ENCODE measurements at regions not wholly inside any gene's neighbourhood (a gene's known extent, or its start where the extent isn't known, plus 50 kb on each side); places are given as distances from the start of the nearest gene placed in this dataset.

DNA sequence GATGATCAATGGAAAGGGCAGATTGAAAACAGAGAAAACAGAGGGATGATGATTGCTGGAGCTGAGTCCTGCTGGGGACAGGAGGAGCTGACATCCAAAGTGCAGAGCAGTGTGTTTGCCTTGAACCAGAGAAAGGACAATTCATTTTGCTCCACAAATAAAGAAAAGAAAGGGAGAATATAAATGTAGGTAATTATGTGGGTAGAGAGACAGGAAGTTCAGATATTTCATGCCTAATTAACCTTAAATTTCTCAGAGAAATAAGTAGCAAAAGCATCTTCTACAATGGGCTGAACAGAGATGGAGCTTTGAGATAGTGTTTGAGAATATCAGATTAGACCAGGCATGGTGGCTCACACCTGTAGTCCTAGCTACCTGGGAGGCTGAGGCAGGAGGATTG is 93.2 kb downstream of the TNFSF18 start:
- DNase-seq, result no peak

DNA sequence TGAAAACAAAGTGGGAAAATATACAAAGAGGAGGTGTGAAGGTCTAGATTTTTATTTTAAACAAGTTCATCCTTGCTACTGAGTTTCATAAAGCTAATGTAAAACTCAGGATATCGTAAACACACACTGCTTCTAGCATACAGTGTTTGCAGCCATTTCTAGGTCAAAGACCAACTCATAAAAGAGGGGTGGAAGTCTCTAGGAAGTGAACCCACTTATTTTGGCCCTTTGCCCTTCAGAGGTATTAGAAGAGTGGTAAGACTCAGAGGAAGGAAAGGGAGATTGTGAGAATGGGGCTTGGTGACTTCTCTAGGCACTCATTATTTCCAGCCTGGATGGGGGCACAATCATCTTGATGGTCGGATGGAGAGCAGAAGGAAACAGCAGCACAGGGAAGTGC is 91.2 kb downstream of the TNFSF18 start:
- no peak for DNase-seq

DNA sequence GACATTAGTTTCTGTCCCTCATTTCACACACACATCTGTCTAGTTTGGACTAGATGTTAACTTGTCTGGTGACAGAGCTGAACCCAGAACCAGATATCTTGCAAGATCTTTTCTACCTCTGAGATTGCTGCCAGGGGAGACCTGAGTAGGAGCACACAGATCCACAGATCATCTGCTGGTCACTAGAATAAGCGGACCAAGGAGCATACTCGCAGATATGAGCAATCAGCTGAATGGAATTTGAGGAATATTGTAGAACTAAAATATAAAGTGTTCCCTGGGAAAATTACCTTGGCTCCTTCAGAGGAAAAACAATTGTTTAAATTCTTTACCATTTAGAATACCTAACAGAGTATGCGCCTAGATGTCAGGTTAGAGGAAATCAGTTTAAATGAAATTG is 90.7 kb downstream of the TNFSF18 start:
- no peak for DNase-seq

DNA sequence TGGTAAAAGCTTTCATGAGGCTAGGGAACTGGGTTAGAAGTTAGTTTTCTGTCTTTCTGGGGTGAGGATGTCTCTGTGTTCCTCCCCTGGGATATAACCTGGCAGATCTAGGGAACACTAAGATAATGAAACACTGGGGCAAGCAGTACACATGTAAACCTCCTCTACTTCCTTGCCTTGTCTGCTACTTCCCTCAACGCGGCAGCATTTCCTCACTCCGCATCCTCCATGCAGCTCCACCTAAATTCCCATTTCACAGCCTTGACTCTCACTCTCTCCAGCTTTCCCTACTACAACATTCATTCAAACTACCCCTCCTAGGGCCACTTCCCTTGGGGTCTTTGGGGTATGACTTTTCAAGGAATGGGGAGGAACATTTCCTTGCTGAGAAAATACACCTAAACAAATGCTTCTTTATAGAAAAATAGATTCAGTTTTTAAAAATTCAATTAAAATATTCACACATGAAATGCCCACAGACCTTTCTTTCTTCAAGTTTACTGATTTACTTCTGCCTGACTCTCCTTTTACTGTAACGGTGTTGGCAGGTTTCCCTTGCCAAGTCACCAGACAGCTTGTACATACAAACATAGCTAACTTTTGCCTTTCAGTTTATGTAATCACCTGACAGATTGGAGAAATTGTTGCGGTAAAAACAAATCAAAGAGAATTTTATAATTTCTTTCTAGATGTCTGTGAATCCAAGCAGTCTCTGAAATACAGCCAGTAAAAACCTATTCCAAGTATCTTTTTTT is 90.1 kb downstream of the TNFSF18 start:
- DNase-seq, result no peak

DNA sequence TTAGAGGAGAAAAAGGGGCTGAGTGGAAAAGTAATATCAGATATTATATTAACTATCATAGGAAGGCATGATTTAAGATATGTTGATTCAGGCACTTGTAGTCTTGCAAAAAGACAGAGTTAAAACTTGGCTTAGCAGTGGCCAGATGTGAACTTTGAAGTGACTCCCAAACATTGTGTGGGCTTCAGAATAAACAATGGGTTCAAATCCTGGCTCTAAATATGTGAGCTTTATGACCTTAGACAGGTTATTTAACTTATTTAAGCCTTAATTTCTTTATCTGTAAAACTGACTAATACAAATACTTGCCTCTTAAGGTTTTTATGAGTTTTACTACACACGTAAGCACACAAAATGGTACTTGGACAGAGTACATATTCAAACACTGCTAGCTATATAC is 85.9 kb downstream of the TNFSF18 start:
- DNase-seq, result no peak

DNA sequence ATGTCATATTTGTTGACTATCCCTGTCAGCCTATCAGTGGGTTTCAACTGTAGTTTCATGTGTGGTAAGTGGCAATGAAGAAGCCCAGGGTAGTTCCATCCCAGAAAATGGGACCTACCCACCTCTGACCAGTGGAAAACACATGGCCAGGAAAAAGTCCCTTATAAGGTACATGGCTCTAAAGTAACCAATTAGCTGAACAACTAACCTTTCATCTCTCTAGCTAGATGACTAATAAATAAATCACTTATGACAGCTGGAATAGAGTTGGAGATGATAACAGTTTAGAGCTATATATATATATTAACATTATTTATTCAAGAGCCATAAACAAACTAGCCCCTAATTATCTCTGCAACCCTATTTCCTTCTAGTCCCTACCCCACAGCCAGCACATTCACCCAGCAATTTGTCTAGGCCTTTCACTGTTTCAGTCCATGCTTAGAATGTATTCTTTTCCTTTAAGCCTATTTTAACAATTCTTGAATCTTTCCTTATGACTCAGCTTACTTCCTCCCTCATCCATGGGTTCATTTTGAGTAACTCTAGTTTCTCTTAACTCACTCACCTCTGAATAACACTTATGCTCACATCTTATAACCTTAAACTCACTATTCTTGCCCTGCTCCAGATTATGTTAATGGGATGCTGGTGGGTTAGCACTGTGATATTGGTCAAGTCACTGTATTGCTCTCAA is 83.7 kb downstream of the TNFSF18 start:
- no peak for DNase-seq

DNA sequence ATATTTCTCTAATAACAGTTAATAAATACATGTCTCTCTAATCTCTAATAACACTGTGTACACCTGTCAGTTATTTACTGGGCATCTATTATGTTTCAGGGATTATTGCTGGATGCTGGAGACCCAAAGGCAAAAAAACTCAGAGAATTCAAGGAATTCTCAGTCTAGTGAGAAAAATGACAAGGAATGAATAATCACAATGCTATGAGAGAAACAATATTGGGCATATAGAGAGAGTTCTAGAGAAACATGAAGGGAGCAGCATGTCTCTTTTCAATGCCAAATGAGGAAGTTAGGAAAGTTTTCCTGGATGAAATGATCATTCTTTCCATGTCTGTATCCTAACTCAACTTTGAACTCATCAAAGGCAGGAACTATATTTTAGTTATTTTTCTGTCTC is 82.8 kb downstream of the TNFSF18 start:
- DNase-seq, result no peak

DNA sequence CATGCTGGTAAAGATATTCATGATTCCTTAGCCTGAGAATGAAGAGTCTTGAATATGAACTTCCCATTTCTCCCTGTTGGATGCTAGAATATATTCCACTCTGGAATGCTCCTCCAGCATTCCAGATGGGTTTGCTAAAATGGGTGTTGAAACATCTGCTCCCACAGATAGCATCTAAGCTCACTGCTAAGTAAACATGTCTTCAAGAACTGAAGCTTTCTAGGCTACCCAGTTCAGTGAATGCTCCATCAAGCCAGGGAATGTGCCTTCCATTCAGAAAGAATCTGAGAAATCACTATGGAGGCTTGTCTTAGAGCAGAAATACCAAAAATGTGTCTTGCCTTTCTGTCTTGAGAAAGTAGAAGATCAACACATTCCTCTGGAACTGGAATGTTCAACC is 81.1 kb downstream of the TNFSF18 start:
- no peak for DNase-seq

DNA sequence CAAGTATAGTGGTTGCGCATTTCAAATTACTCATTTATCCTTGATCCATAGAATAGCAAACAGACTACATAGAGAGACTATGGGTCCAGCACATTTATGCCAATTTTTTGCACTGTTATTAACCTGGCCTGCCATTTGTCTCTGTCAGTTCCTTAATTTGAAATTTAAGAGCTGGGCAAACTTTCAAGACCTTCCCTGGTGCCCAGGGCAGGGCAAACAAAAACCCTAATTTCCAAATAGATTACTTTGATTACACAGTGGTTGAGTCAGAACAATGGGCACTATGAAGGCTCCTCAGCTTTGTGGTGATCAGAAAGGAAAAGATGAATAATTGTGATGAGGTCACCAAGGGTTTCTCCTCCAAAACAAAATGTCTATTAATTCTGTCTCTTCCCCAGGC is 80.6 kb downstream of the TNFSF18 start:
- no peak for DNase-seq

DNA sequence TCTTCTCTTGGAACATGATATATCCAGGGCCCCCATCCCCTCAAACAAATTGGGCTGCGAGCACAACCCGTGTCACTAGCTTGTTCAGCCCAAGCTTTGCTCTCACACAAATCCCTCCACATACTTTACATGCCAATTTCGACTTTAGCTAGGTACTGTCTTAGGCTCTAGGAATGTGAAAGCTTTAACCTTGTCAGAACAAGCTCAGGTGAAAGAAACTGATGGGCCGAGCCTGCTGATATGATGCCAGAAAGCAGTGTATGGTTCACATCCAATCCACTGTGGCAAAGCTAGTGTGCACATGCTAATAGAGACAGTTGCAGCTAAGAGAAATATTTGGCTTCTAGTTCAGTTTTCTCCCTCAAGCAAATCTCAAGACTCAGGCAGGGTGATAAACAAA is 79.5 kb downstream of the TNFSF18 start:
- no peak for DNase-seq

DNA sequence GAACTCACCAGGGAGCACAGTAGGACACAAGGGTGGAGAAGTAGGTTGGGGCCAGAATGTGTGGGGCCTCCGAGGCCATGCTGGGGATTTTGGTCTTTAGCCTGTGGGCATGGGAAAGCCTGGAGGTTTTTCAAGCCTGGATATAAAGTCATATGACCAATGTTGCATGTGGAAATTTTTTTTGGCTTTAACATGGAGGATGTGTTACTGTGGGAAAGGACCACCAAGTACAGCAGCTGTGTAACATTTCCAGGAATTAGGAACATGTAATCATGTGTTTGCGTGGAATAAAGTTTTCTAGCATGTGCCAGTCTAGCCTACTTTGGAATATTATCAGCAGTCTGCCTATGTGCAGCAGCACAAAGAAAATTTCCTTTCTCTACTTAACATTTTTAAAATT is 78.5 kb downstream of the TNFSF18 start:
- DNase-seq, result no peak

DNA sequence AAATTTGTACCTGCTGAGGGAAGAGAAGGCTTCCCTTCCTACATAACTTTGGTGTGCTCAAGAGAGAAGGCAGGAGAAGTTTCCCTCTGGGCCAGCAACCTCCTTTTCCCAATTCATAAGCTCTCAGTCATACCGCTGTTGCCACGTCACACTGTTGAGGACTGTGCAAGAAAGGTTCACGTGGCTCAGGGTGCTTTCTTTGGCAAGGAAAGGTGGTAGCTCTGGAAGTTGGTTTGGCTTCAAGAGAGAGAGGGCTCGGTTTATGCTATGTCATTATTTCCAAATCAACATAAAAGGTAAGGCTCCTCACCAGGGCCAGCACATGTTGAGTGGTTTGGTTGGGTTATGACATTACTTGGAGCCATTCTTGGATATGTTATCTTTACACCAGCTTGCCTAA is 77.3 kb downstream of the TNFSF18 start:
- no peak for DNase-seq

DNA sequence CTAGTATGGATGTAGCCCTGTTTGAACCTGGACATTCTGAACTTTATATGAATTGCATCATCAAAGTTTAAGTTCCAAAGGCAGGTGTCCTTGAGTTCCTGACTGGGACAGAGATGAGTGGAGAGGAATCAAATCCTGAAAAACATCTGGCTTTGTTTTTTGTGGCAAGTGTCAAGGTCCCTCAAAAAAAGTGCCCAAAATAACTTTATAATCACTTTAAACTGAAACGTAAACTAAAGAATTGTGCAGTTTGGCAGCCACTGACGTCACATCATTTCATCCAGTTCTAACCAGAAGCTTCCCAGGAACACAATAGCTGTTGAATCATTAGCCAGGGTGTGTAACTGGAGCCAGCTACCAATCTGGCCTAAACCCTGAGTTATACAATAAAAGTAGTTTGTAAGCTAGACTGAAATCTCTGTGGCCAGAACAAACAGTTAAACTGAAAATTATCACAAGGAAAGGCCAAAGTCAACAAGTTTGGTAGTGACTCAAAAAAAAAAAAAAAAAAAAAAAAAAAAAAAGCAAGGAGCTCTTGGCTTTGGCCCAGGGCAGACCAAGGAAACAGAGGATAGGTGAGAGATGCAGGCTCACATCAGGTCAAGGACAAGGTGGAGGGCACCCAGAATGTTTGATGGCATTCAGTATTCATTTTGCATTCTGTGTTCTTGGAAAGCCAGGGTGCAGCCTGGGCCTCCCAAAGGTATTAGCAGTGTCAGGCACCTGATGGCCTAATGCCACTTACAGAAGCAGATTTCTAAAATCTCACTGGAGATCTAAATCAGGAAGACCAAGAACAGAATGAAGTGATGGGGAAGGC is 74.3 kb downstream of the TNFSF18 start:
- DNase-seq, result no peak

DNA sequence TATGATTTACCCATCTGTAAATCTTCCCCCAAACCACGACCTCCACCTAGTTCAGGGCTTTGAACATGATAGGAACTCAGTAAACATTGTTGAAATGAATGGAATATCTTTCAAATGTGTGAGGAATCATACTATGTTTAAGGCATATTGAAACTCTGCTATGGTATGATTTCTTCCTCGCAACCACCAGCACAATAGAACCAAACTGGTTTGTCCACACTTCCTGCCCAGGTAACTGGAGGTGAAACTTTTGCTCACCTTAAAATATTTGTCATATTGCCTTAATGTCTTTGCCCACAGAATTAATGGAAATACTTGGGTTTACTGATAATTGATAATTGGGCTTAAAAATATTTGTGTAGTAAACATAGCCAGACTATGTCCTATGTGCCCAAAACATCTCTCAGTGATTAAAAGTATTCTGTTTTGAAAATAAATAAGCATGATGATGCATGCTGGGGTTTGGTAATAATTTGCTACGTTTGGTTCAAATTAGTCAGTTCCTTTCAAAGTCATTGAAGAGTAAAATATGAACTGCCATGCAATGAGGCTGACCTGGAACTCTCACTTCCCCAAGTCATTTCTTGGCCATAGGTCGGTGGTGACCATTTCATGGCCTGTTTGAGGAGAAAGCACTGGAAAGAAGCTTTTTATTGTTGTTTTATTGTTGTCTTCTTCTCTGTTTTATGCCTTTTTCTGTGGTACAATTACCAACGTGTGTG is 73.3 kb downstream of the TNFSF18 start:
- no peak for DNase-seq

DNA sequence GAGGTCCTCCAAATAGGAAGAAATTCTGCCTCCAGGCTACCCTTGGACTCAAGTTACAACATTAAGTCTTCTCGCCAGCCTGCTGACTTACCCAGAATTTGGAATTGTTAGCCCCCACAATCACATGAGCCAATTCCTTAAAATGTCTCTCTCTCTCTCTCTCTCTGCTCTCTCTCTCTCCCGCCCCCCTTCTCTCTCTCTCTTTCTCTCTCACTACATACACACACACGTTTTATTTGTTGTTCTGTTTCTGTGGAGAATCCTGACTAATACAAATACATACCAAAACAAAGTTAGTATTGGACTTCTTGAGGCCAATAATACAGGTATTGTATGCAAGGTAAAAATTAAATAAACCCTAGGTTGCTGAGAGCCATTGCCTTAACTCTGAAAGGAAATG is 72.1 kb downstream of the TNFSF18 start:
- no peak for DNase-seq

DNA sequence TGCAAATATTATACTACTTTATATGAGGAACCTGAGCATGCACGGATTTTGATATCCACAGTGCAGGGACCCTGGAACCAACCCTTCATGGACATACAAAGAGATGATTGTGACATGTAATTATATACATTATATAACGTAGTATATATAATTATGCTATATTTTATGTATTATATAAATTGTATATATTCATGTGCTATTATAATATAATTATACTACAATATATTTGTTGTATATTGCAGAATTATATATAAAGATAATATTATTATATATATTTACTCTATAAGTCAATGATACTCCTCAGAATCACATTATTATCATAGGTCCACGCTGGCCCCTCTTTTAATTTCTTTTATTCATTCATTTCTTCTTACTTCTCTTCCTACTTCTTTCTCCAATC is 70.9 kb downstream of the TNFSF18 start:
- DNase-seq, result no peak

DNA sequence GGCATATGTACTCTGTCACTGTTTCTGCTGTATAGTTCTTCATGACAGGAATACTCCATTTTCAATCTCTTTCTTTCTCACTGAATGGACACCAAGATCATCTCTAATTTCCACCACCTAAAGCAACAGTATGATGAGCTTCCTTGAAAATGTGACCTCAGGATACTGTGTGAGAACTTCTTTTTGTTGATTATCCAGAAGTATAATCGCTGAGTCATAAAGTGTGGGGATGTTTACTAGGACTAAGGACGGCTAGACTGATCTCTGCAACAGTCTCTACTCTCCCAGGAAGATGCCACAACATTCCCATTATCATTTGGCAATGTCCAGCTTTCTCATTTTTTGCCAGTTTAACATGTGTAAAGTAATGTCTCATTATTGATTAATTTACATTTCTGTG is 70.3 kb downstream of the TNFSF18 start:
- no peak for DNase-seq

DNA sequence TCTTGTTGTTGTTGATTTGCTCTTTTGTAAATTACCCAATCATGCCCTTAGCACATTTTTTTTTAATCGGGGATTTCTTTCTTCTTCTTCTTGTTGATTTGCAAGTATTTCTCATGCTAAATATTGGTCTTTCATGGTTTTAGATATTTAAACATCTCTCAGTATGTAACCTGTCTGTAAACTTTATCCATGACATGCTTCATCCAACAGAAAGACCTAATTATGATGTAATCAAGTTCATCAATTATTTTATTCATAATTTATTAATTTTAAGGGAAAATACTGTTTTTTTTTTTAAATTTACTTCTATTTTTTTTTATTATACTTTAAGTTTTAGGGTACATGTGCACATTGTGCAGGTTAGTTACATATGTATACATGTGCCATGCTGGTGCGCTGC is 69.8 kb downstream of the TNFSF18 start:
- DNase-seq, result no peak
